Thoracic aorta (tissue), 2 donors: ENCODE measurements at regions not wholly inside any gene's neighbourhood (a gene's known extent, or its start where the extent isn't known, plus 50 kb on each side); places are given as distances from the start of the nearest gene placed in this dataset.

Experiments used
- ATAC-seq: fragments of 150-250 bp; one replicate; pipeline ENCODE4 v1.8.0; 2017; ENCODE audit warnings: low read depth; ENCODE audit not compliant: insufficient number of reproducible peaks, low FRiP score
- DNase-seq: peaks from one replicate; pipeline ENCODE4 v3.0.0-alpha.2; 2020; ENCODE audit warnings: low spot score
- H3K27ac ChIP-seq, 2 donors: fragments of 200-600 bp; sonication (generic); 1 replicate in 1 of 2; 2 replicates in 1 of 2; pipeline ENCODE4 v1.5.1; 2016; ENCODE audit warnings: mild to moderate bottlenecking in 2 of 2, moderate library complexity in 2 of 2
- H3K27me3 ChIP-seq: fragments of 200-600 bp; sonication (generic); replicated peaks from 2 replicates; pipeline ENCODE4 v1.6.0; 2016; ENCODE audit warnings: mild to moderate bottlenecking; ENCODE audit not compliant: insufficient read depth
- H3K36me3 ChIP-seq: fragments of 200-600 bp; sonication (generic); one replicate; pipeline ENCODE4 v1.5.1; 2016
- H3K4me1 ChIP-seq, 2 donors: fragments of 200-600 bp; sonication (generic); 1 replicate in 1 of 2; 2 replicates in 1 of 2; pipeline versions ENCODE4 v1.5.1 to v1.6.0; 2016; ENCODE audit warnings: low read depth in 2 of 2, mild to moderate bottlenecking in 1 of 2; ENCODE audit not compliant: control insufficient read depth in 1 of 2
- H3K4me3 ChIP-seq: fragments of 200-600 bp; sonication (generic); 2 replicates; pipeline ENCODE4 v1.5.1; 2016; ENCODE audit warnings: mild to moderate bottlenecking
- H3K9me3 ChIP-seq: fragments of 200-600 bp; sonication (generic); 2 replicates; pipeline ENCODE4 v1.5.1; 2016
- CTCF ChIP-seq: fragments of 200-600 bp; sonication (generic); IDR thresholded peaks from one replicate; pipeline ENCODE4 v1.5.1; 2019; ENCODE audit warnings: antibody characterized with exemption

- Histone ChIP-seq H3K4me3 (no peak overlapping the region), H3K4me1 (no peaks in the 10 kb centered on the region), H3K27me3 (no peaks in the 10 kb centered on the region), H3K27ac (no peak overlapping the region), H3K9me3 (no peaks in the 10 kb centered on the region), H3K36me3 (no peaks in the 10 kb centered on the region)
- no peak for TF ChIP-seq CTCF
- ATAC-seq, result no peak
- no peak for DNase-seq
Observed at GRCh38 chr10:57830877-57831560, 436.7 kb downstream of the IPMK start.

DNA sequence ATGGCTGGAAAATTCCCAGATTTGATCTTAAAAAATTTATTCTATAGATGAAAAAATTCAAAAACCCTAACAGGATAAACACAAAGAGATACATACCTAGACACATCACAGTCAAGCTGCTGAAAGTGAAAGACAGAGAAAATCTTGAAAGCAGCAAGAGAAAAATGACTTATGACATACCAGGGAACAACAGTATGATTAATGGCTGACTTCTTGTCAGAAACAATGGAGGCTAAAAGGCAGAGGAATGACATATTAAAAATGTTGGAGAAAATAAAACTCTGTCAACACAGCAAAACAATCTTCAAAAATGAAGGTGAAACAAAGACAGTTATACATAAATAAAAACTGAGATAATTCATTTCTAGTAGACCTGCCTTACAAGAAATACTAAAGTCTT is 442.7 kb downstream of the IPMK start:
- Histone ChIP-seq H3K27ac (no peak overlapping the region), H3K36me3 (no peaks in the 10 kb centered on the region), H3K4me1 (no peaks in the 10 kb centered on the region), H3K4me3 (no peak overlapping the region), H3K9me3 (no peaks in the 10 kb centered on the region), H3K27me3 (no peaks in the 10 kb centered on the region)
- no peak for TF ChIP-seq CTCF
- no peak for DNase-seq
- ATAC-seq, result no peak

- no peaks in the 10 kb centered on the region for H3K4me1 ChIP-seq
- H3K27ac ChIP-seq, result no peak overlapping the region
- DNase-seq (no peak), ATAC-seq (no peak)
- no peaks in the 10 kb centered on the region for H3K9me3 ChIP-seq
- TF ChIP-seq CTCF, result no peak
- no peaks in the 10 kb centered on the region for H3K36me3 ChIP-seq
- no peak overlapping the region for H3K4me3 ChIP-seq
- no peaks in the 10 kb centered on the region for H3K27me3 ChIP-seq
Observed at GRCh38 chr10:57823398-57823797, 444.3 kb downstream of the IPMK start.

DNA sequence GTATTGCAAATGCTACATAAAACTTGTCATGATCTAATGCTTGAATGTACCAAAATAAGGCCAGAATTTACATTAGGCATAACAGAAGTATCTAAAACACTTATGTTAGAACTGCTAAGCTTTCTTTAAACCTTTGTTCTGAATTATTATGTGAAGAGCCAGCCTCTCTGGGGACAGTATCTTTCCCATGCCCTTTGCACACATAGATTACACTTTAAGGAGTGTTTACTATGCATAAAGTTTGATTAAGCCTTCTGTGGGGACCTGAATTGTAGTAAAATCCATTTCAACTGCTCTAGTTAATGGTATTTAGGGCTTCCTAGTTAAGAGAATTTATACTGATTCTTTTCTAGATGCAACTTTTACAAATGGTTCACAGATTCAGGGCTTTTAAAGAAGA is 444.7 kb downstream of the IPMK start:
- Histone ChIP-seq H3K9me3 (no peaks in the 10 kb centered on the region), H3K36me3 (no peaks in the 10 kb centered on the region), H3K4me3 (no peak overlapping the region), H3K27ac (no peak overlapping the region), H3K4me1 (no peaks in the 10 kb centered on the region), H3K27me3 (no peaks in the 10 kb centered on the region)
- no peak for ATAC-seq
- no peak for DNase-seq
- no peak for TF ChIP-seq CTCF

DNA sequence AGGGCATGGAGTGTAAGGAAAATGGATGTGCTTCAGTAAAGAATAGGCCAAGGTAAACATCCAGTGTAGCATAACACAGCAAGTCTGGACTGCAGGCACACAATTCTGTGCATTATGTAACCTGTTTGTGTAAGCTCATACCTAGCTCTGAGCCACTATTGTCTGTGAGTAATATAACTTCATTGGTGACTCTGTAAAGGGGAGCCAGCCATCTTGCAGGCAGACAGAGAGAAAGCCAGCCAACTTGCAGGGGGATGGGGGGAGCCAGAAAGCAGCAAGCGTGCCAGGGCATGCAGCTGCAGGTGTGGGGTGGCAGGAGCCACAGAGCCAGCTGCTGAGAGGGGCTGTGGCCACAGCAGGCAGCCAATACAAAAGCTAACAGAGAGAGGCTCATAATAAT is 449.2 kb downstream of the IPMK start:
- Histone ChIP-seq H3K9me3 (no peaks in the 10 kb centered on the region), H3K27me3 (no peaks in the 10 kb centered on the region), H3K4me3 (no peak overlapping the region), H3K27ac (no peak overlapping the region), H3K4me1 (no peaks in the 10 kb centered on the region), H3K36me3 (no peaks in the 10 kb centered on the region)
- ATAC-seq (no peak), DNase-seq (no peak)
- TF ChIP-seq CTCF, result no peak
